Adrenal gland (tissue), 5 donors: ENCODE measurements at regions not wholly inside any gene's neighbourhood (a gene's known extent, or its start where the extent isn't known, plus 50 kb on each side); places are given as distances from the start of the nearest gene placed in this dataset.

Experiments used
- POLR2A ChIP-seq, 2 donors: fragments of 450-650 bp; IDR thresholded peaks; one replicate each; pipeline ENCODE4 v1.6.1; 2017; ENCODE audit warnings: antibody characterized with exemption in 2 of 2, mild to moderate bottlenecking in 2 of 2, moderate library complexity in 1 of 2
- TF ChIP-seq, protein P1 (sequence below), 6 experiments: fragments of 450-650 bp in 4 of 6; fragments of 200-600 bp in 2 of 6; sonication (generic) in 1 of 6; IDR thresholded peaks; 1 replicate in 5 of 6; 2 replicates in 1 of 6; pipeline versions ENCODE4 v1.5.1 to v1.8.0; 2016 to 2021; ENCODE audit warnings: antibody characterized with exemption in 6 of 6, mild to moderate bottlenecking in 2 of 6, moderate library complexity in 1 of 6
- donor health status: DM: no; HTN: no; CAD: no.

DNA sequence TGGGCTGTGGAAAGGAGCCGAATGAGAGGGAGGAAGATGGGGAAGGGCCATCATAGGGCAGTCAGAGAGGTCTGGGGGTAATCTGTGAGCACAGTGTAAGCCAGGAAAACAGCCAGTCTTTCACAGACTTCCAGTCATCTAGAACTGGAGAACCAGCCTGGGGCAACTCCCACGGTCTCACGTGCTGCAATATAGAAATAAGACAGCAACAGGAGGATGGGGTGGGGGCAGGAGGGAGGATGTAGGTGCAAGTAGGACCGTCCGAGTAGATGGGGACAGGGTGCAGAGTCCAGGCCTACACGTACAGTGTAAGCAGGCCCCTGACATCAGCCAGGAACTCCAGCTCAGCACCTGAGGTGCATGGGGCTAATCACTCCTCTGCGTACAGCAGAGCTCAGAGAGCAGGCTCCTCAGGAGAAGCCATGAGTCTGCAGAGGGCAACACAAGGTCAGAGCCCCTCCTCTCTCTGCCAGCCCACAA lies 58.2 kb upstream of the TNFAIP3 start:
- TF ChIP-seq, protein P1, sequence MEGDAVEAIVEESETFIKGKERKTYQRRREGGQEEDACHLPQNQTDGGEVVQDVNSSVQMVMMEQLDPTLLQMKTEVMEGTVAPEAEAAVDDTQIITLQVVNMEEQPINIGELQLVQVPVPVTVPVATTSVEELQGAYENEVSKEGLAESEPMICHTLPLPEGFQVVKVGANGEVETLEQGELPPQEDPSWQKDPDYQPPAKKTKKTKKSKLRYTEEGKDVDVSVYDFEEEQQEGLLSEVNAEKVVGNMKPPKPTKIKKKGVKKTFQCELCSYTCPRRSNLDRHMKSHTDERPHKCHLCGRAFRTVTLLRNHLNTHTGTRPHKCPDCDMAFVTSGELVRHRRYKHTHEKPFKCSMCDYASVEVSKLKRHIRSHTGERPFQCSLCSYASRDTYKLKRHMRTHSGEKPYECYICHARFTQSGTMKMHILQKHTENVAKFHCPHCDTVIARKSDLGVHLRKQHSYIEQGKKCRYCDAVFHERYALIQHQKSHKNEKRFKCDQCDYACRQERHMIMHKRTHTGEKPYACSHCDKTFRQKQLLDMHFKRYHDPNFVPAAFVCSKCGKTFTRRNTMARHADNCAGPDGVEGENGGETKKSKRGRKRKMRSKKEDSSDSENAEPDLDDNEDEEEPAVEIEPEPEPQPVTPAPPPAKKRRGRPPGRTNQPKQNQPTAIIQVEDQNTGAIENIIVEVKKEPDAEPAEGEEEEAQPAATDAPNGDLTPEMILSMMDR (IDR thresholded peaks at IDR 0.05): no peak
- no peak for TF ChIP-seq POLR2A (IDR thresholded peaks at IDR 0.05)
